Upper lobe of left lung (tissue), 6 donors: ENCODE measurements at regions not wholly inside any gene's neighbourhood (a gene's known extent, or its start where the extent isn't known, plus 50 kb on each side); places are given as distances from the start of the nearest gene placed in this dataset.

Experiments
- ATAC-seq, 2 donors: fragments of 200-7000 bp; cut with Tn5 transposase; one replicate each; pipeline ENCODE4 v1.9.1; 2022; ENCODE audit warnings: mild to moderate bottlenecking in 2 of 2, moderate library complexity in 2 of 2; ENCODE audit not compliant: low FRiP score in 2 of 2
- DNase-seq, 2 donors: peaks; one replicate each; pipeline ENCODE4 v3.0.0-alpha.2; 2019 to 2020
- H3K27ac ChIP-seq, 4 donors: fragments of 200-600 bp; sonication (generic); one replicate each; pipeline ENCODE4 v1.5.1; 2016 to 2019
- H3K27me3 ChIP-seq, 4 donors: fragments of 200-600 bp; sonication (generic); one replicate each; pipeline ENCODE4 v1.5.1; 2017 to 2019
- H3K36me3 ChIP-seq, 4 donors: fragments of 200-600 bp; sonication (generic); one replicate each; pipeline ENCODE4 v1.5.1; 2016 to 2019
- H3K4me1 ChIP-seq, 4 donors: fragments of 200-600 bp; sonication (generic); one replicate each; pipeline ENCODE4 v1.5.1; 2018 to 2019
- H3K4me3 ChIP-seq, 4 donors: fragments of 200-600 bp; sonication (generic); one replicate each; pipeline ENCODE4 v1.5.1; 2017 to 2019; ENCODE audit warnings: mild to moderate bottlenecking in 2 of 4, moderate library complexity in 1 of 4
- H3K9me3 ChIP-seq, 4 donors: fragments of 200-600 bp; sonication (generic); one replicate each; pipeline ENCODE4 v1.5.1; 2018 to 2019
- CTCF ChIP-seq, 6 experiments: fragments of 450-650 bp in 4 of 6; fragments of 200-600 bp in 2 of 6; sonication (generic) in 2 of 6; IDR thresholded peaks; one replicate each; pipeline ENCODE4 v1.5.1; 2016 to 2019; ENCODE audit warnings: antibody characterized with exemption in 6 of 6
- EP300 ChIP-seq, 4 donors: sonication (generic); formaldehyde crosslinking; IDR thresholded peaks; one replicate each; pipeline ENCODE4 v1.5.1; 2017; ENCODE audit warnings: antibody characterized with exemption in 4 of 4, control low read depth in 2 of 4
- POLR2A ChIP-seq, 4 donors: fragments of 450-650 bp; IDR thresholded peaks; one replicate each; pipeline ENCODE4 v1.5.1; 2016 to 2017; ENCODE audit warnings: antibody characterized with exemption in 4 of 4, mild to moderate bottlenecking in 2 of 4
- POLR2AphosphoS5 ChIP-seq, 2 donors: sonication (generic); formaldehyde crosslinking; IDR thresholded peaks; one replicate each; pipeline ENCODE4 v1.5.1; 2017; ENCODE audit warnings: antibody characterized with exemption in 2 of 2
- WGBS, 2 donors: methylation state at CpG; one replicate each; pipeline ENCODE4 v1.1.5; 2017 to 2018; 5-methylcytosine and 5-hydroxymethylcytosine counted together
- donor health status: DM: no; HTN: no; CAD: no; lungs with moderate emphysema.
- donor health status: DM: no; HTN: yes; CAD: no; lungs with severe emphysema.

DNA sequence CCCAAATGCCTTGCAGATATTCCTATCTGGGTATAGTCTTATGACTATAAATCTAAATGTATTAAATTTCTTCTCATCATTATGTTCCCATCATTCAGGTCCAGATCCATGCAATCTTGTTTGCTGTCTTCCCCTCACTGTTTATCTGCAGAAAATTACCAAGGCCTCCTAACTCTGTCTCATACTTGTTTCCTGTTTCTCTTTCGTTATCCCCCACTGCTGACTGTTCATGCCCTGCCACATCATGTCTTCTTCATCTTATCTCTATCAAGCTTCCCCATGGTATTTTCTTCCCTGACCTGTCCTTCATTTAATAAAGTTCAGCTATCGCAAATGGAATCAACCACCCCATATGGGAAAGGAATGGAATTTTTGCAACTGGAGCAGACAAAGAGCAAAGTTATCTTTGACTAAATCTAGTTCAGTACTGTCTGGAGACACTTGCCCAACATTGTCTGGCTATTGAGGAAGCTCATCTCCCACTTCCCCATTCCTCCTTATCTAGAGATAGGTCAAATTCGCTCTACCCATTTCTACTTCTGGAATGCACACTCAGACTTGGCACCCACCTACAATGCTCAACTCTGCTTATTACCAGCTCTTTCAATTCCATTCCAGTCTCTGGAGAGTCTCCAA is 1358.1 kb downstream of the EFNB2 start:
- WGBS, 2 donors: 53 to 60% methylated on average over 3 of the region's 3 CpGs
- ATAC-seq (peak in 1 of 2 donors; percentile 69), DNase-seq (no peak)
- Histone ChIP-seq H3K27ac (no peak overlapping the region), H3K4me3 (no peak overlapping the region), H3K4me1 (peaks cover 0 to 7% (median 0%) of the 10 kb centered on the region in 4 donors), H3K9me3 (no peaks in the 10 kb centered on the region), H3K36me3 (no peaks in the 10 kb centered on the region), H3K27me3 (no peaks in the 10 kb centered on the region)
- no peak for TF ChIP-seq CTCF (IDR thresholded peaks at IDR 0.05)
- no peak for TF ChIP-seq EP300 (IDR thresholded peaks at IDR 0.05)
- no peak for TF ChIP-seq POLR2AphosphoS5 (IDR thresholded peaks at IDR 0.05)

GRCh38 chr13:105170438-105170837 is 1365.0 kb downstream of the EFNB2 start:
- no peak overlapping the region for H3K4me3 ChIP-seq
- no peaks in the 10 kb centered on the region for H3K36me3 ChIP-seq
- no peak for ATAC-seq

GRCh38 chr13:105168295-105168694 is 1367.2 kb downstream of the EFNB2 start:
- DNase-seq (no peak), ATAC-seq (no peak)
- H3K4me1 ChIP-seq: no peaks in the 10 kb centered on the region
- no peak overlapping the region for H3K27ac ChIP-seq
- TF ChIP-seq POLR2A (IDR thresholded peaks at IDR 0.05) (no peak), CTCF (IDR thresholded peaks at IDR 0.05) (no peak), POLR2AphosphoS5 (IDR thresholded peaks at IDR 0.05) (no peak), EP300 (IDR thresholded peaks at IDR 0.05) (no peak)
- no peak overlapping the region for H3K4me3 ChIP-seq
- H3K27me3 ChIP-seq: no peaks in the 10 kb centered on the region
- H3K9me3 ChIP-seq: peaks cover 0 to 8% (median 2%) of the 10 kb centered on the region in 4 donors
- no peaks in the 10 kb centered on the region for H3K36me3 ChIP-seq
- 84 to 86% methylated on average over 1 of the region's 1 CpG for WGBS, 2 donors

More at GRCh38 chr13:105170438-105170837, 1365.0 kb downstream of the EFNB2 start:
- H3K4me1 ChIP-seq: no peaks in the 10 kb centered on the region
- no peak overlapping the region for H3K27ac ChIP-seq
- peaks cover 0 to 8% (median 2%) of the 10 kb centered on the region in 4 donors for H3K9me3 ChIP-seq
- no peaks in the 10 kb centered on the region for H3K27me3 ChIP-seq
- TF ChIP-seq EP300 (IDR thresholded peaks at IDR 0.05) (no peak), CTCF (IDR thresholded peaks at IDR 0.05) (no peak), POLR2A (IDR thresholded peaks at IDR 0.05) (no peak), POLR2AphosphoS5 (IDR thresholded peaks at IDR 0.05) (no peak)
- DNase-seq: no peak

DNA sequence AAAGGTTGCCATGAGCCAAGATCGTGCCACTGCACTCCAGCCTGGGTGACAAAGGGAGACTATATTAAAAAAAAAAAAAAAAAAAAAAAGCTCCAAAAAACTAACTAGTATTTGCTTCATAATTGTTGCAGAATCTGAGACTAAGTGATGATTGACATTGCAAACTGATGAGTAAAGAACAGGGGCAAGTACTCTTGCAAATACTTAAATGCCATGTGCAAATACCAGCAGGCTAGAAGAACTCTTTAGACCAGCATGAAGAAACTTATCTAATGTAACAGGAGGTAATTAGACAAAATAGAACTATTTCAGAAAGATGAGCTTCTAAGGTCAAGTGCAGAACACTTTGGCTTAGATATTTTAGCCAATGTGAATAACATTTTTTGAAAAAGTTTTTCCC is 1368.1 kb downstream of the EFNB2 start:
- Histone ChIP-seq H3K36me3 (no peaks in the 10 kb centered on the region), H3K27ac (no peak overlapping the region), H3K27me3 (no peaks in the 10 kb centered on the region), H3K4me3 (no peak overlapping the region), H3K4me1 (no peaks in the 10 kb centered on the region), H3K9me3 (peaks cover 0 to 8% (median 2%) of the 10 kb centered on the region in 4 donors)
- WGBS, 2 donors: 68 to 80% methylated on average over 1 of the region's 1 CpG
- ATAC-seq: no peak
- TF ChIP-seq EP300 (IDR thresholded peaks at IDR 0.05): no peak
- no peak for TF ChIP-seq POLR2AphosphoS5 (IDR thresholded peaks at IDR 0.05)
- TF ChIP-seq CTCF (IDR thresholded peaks at IDR 0.05): no peak
- no peak for TF ChIP-seq POLR2A (IDR thresholded peaks at IDR 0.05)
- no peak for DNase-seq
